SKM-1 treated with dmso at 0.1 percent for 144 hours (cell line): ENCODE measurements at regions not wholly inside any gene's neighbourhood (a gene's known extent, or its start where the extent isn't known, plus 50 kb on each side); places are given as distances from the start of the nearest gene placed in this dataset.

ENCODE experiments used
- DNase-seq: peaks from one replicate; lab custom pipeline; 2025; ENCODE audit not compliant: unreplicated experiment; lab: John Stamatoyannopoulos, UW

- DNase-seq: no peak
These were observed 267.3 kb downstream of the MAP2K4 start for GRCh38 chr17:12287953-12288352.

- no peak for DNase-seq
These were observed 269.5 kb downstream of the MAP2K4 start for GRCh38 chr17:12290207-12290606.

GRCh38 chr17:12296209-12296625 lies 275.5 kb downstream of the MAP2K4 start:
- no peak for DNase-seq

- DNase-seq: no peak
These were observed 280.9 kb downstream of the MAP2K4 start for GRCh38 chr17:12301551-12301950.

GRCh38 chr17:12302711-12303110 lies 282.0 kb downstream of the MAP2K4 start:
- no peak for DNase-seq

GRCh38 chr17:12310811-12311210 lies 290.1 kb downstream of the MAP2K4 start:
- DNase-seq: no peak

- DNase-seq: no peak
These were observed 292.0 kb downstream of the MAP2K4 start for GRCh38 chr17:12312692-12313091.

GRCh38 chr17:12313786-12314185 lies 293.1 kb downstream of the MAP2K4 start:
- no peak for DNase-seq

GRCh38 chr17:12316021-12316420 lies 295.3 kb downstream of the MAP2K4 start:
- DNase-seq: no peak

- no peak for DNase-seq
These were observed 298.0 kb downstream of the MAP2K4 start for GRCh38 chr17:12318571-12319266.

- no peak for DNase-seq
These were observed 299.6 kb downstream of the MAP2K4 start for GRCh38 chr17:12320286-12320685.

GRCh38 chr17:12328204-12328603 lies 307.5 kb downstream of the MAP2K4 start:
- DNase-seq: no peak

GRCh38 chr17:12330456-12330855 lies 309.8 kb downstream of the MAP2K4 start:
- no peak for DNase-seq

- no peak for DNase-seq
These were observed 320.7 kb downstream of the MAP2K4 start for GRCh38 chr17:12341328-12341727.

- no peak for DNase-seq
These were observed 321.5 kb downstream of the MAP2K4 start for GRCh38 chr17:12342161-12342560.

- no peak for DNase-seq
These were observed 322.1 kb downstream of the MAP2K4 start for GRCh38 chr17:12342609-12343435.

- no peak for DNase-seq
These were observed 317.2 kb upstream of the MYOCD start for GRCh38 chr17:12348476-12348875.

GRCh38 chr17:12349297-12349696 lies 316.4 kb upstream of the MYOCD start:
- no peak for DNase-seq

- DNase-seq: no peak
These were observed 313.6 kb upstream of the MYOCD start for GRCh38 chr17:12352127-12352526.

GRCh38 chr17:12357600-12357999 lies 308.1 kb upstream of the MYOCD start:
- DNase-seq: no peak

GRCh38 chr17:12358477-12358876 lies 307.2 kb upstream of the MYOCD start:
- DNase-seq: no peak

GRCh38 chr17:12362853-12363455 lies 302.7 kb upstream of the MYOCD start:
- no peak for DNase-seq
